K562 (cell line): ENCODE measurements at regions not wholly inside any gene's neighbourhood (a gene's known extent, or its start where the extent isn't known, plus 50 kb on each side); places are given as distances from the start of the nearest gene placed in this dataset.

Experiments used
- ATAC-seq: fragments of 200-7000 bp; cut with Tn5 transposase; 3 replicates; pipeline ENCODE4 v1.9.1; 2020; ENCODE audit warnings: moderate library complexity
- BruUV-seq: library from RNA; stranded (reverse); fragments of 400-500 nt; replicated peaks from 2 replicates; lab custom pipeline; 2021; lab: Mats Ljungman, UMichigan
- CTCF ChIA-PET: fragments of 300-600 bp; formaldehyde crosslinking; extraction: SDS; loops from one replicate; lab custom pipeline; 2021; ENCODE audit warnings: low intra/inter-chr PET ratio; lab: Yijun Ruan, JAX
- POLR2A ChIA-PET: fragments of 300-600, 350-650 bp; sonication (Branson Sonifier 250); formaldehyde crosslinking; extraction: SDS; loops from one replicate; lab custom pipeline; 2021; ENCODE audit warnings: antibody characterized with exemption, inconsistent platforms; lab: Yijun Ruan, JAX
- DNase-seq, 4 experiments: peaks; one replicate each; pipeline versions ENCODE4 v3.0.0 to v3.0.0-alpha.2; 2011 to 2018; ENCODE audit warnings: low spot score in 3 of 4, mixed read lengths in 3 of 4; ENCODE audit errors: extremely low read depth in 1 of 4
- FAIRE-seq: peaks from 2 replicates; lab custom pipeline; 2011; peaks lifted over from hg19 to GRCh38; lab: Jason Lieb, UNC
- H2AFZ ChIP-seq: 2 replicates; pipeline ENCODE4 v1.6.0; 2011; ENCODE audit warnings: low read depth, low read length, control low read depth, inconsistent platforms
- H3K27ac ChIP-seq: fragments of 200-600 bp; 3 replicates; pipeline ENCODE4 v1.8.0; 2011; ENCODE audit warnings: low read depth, mild to moderate bottlenecking, control low read depth, inconsistent platforms, low read length, moderate library complexity, mixed read lengths; ENCODE audit errors: extremely low read depth
- H3K27me3 ChIP-seq, 2 experiments: fragments of 300-600 bp in 1 of 2; 2 replicates in 1 of 2; 3 replicates in 1 of 2; pipeline versions ENCODE4 v1.6.0 to v1.8.0; 2011; ENCODE audit warnings: inconsistent platforms in 2 of 2, low read length in 2 of 2, mild to moderate bottlenecking in 1 of 2, mixed read lengths in 1 of 2, moderate library complexity in 1 of 2; ENCODE audit not compliant: control insufficient read depth in 2 of 2, insufficient read depth in 2 of 2
- H3K36me3 ChIP-seq: fragments of 300-600 bp; 3 replicates; pipeline ENCODE4 v1.8.0; 2011; ENCODE audit warnings: mild to moderate bottlenecking, low read length, inconsistent platforms; ENCODE audit not compliant: control insufficient read depth, insufficient read depth
- H3K4me1 ChIP-seq, 2 experiments: fragments of 200-600 bp in 1 of 2; replicated peaks in 1 of 2; 2 replicates in 1 of 2; 3 replicates in 1 of 2; pipeline versions ENCODE4 v1.5.1 to v1.8.0; 2011; ENCODE audit warnings: inconsistent platforms in 2 of 2, low read length in 2 of 2, mild to moderate bottlenecking in 1 of 2, mixed read lengths in 1 of 2, moderate library complexity in 1 of 2; ENCODE audit not compliant: control insufficient read depth in 2 of 2, insufficient read depth in 2 of 2
- H3K4me2 ChIP-seq: 2 replicates; pipeline ENCODE4 v1.6.1; 2011; ENCODE audit warnings: low read length, control low read depth, inconsistent platforms, mixed read lengths; ENCODE audit not compliant: insufficient read depth
- H3K4me3 ChIP-seq: fragments of 200-600 bp; sonication (generic), shearing (Covaris generic); 2 replicates; pipeline ENCODE4 v1.5.1; 2016; ENCODE audit warnings: control low read depth, inconsistent platforms
- H3K79me2 ChIP-seq: fragments of 200-600 bp; 3 replicates; pipeline ENCODE4 v1.8.0; 2011; ENCODE audit warnings: low read length, inconsistent platforms; ENCODE audit not compliant: control insufficient read depth, insufficient read depth
- H3K9ac ChIP-seq, 2 experiments: 2 replicates each; pipeline versions ENCODE4 v1.6.0 to v1.6.1; 2011; ENCODE audit warnings: low read depth in 2 of 2, low read length in 2 of 2, control low read depth in 1 of 2, inconsistent platforms in 1 of 2, mild to moderate bottlenecking in 1 of 2, mixed read lengths in 1 of 2; ENCODE audit not compliant: insufficient read depth in 1 of 2
- H3K9me1 ChIP-seq: one replicate; pipeline ENCODE4 v1.6.0; 2011; ENCODE audit warnings: inconsistent platforms, mild to moderate bottlenecking, low read length, moderate library complexity; ENCODE audit not compliant: control insufficient read depth, insufficient read depth
- H3K9me3 ChIP-seq: replicated peaks from 2 replicates; pipeline ENCODE4 v1.5.1; 2011; ENCODE audit warnings: low read depth, low read length, inconsistent platforms; ENCODE audit not compliant: control insufficient read depth, insufficient read depth
- H4K20me1 ChIP-seq: replicated peaks from 2 replicates; pipeline ENCODE4 v1.6.1; 2011; ENCODE audit warnings: low read length, inconsistent platforms, mixed read lengths; ENCODE audit not compliant: control insufficient read depth, insufficient read depth
- ADNP ChIP-seq: fragments of 200-800 bp; sonication (Bioruptor generic); IDR thresholded peaks from 2 replicates; pipeline ENCODE4 v1.6.1; 2016; ENCODE audit warnings: missing genetic modification characterization, missing compliant biosample characterization
- BACH1 ChIP-seq: fragments of 200-800 bp; sonication (Bioruptor generic); IDR thresholded peaks from 2 replicates; pipeline ENCODE4 v1.6.1; 2016; ENCODE audit warnings: missing genetic modification characterization, missing compliant biosample characterization
- BRF1 ChIP-seq: IDR thresholded peaks from 3 replicates; pipeline ENCODE4 v1.6.1; 2011; ENCODE audit warnings: borderline replicate concordance, mild to moderate bottlenecking; ENCODE audit not compliant: insufficient read length; ENCODE audit errors: extremely low read depth
- E2F1 ChIP-seq: sonication (generic); formaldehyde crosslinking; IDR thresholded peaks from 2 replicates; pipeline ENCODE4 v1.8.1; 2023; ENCODE audit warnings: mild to moderate bottlenecking, missing genetic modification reagents, moderate library complexity
- JUND ChIP-seq, 2 experiments: IDR thresholded peaks; 2 replicates in 1 of 2; 3 replicates in 1 of 2; pipeline ENCODE4 v1.6.1; 2011; ENCODE audit warnings: borderline replicate concordance in 2 of 2, low read depth in 2 of 2, low read length in 2 of 2, improper control_type of control experiment in 1 of 2, missing biosample characterization in 1 of 2, missing genetic modification characterization in 1 of 2, missing genetic modification reagents in 1 of 2
- LCOR ChIP-seq: sonication (generic); formaldehyde crosslinking; IDR thresholded peaks from 2 replicates; pipeline ENCODE4 v1.8.0; 2022; ENCODE audit warnings: mild to moderate bottlenecking, missing genetic modification reagents
- MAX ChIP-seq: sonication (generic); formaldehyde crosslinking; IDR thresholded peaks from 2 replicates; pipeline ENCODE4 v1.9.0; 2022; ENCODE audit warnings: mild to moderate bottlenecking, missing genetic modification reagents
- MCM2 ChIP-seq: fragments of 450-650 bp; IDR thresholded peaks from 2 replicates; pipeline ENCODE4 v1.6.1; 2017; ENCODE audit warnings: low read depth, mild to moderate bottlenecking
- MCM7 ChIP-seq, 2 experiments: fragments of 450-650 bp; IDR thresholded peaks; 2 replicates each; pipeline ENCODE4 v1.6.1; 2016 to 2018
- MTA1 ChIP-seq: fragments of 450-650 bp; IDR thresholded peaks from 2 replicates; pipeline ENCODE4 v1.6.1; 2017; ENCODE audit warnings: borderline replicate concordance
- MTA2 ChIP-seq: fragments of 450-650 bp; IDR thresholded peaks from 2 replicates; pipeline ENCODE4 v1.6.1; 2016; ENCODE audit warnings: low read depth
- NFE2L1 ChIP-seq: fragments of 450-650 bp; IDR thresholded peaks from 2 replicates; pipeline ENCODE4 v1.6.1; 2016; ENCODE audit warnings: missing genetic modification characterization, low read depth, mild to moderate bottlenecking, missing compliant biosample characterization, moderate library complexity, borderline replicate concordance
- POLR2G ChIP-seq: fragments of 200-400 bp; formaldehyde crosslinking; IDR thresholded peaks from 2 replicates; pipeline ENCODE4 v1.6.1; 2017; ENCODE audit warnings: low read depth, mild to moderate bottlenecking, antibody characterized with exemption, low read length, moderate library complexity
- PTBP1 ChIP-seq: fragments of 200-400 bp; formaldehyde crosslinking; IDR thresholded peaks from 2 replicates; pipeline ENCODE4 v1.6.1; 2017; ENCODE audit warnings: low read depth, low read length
- RCOR1 ChIP-seq, 2 experiments: IDR thresholded peaks; 2 replicates each; pipeline ENCODE4 v1.6.1; 2012; ENCODE audit warnings: low read depth in 2 of 2, low read length in 2 of 2, borderline replicate concordance in 1 of 2, improper control_type of control experiment in 1 of 2
- SNIP1 ChIP-seq: fragments of 450-650 bp; IDR thresholded peaks from 2 replicates; pipeline ENCODE4 v1.7.1; 2017; ENCODE audit warnings: low read depth, mild to moderate bottlenecking
- SRSF9 ChIP-seq: fragments of 200-400 bp; formaldehyde crosslinking; IDR thresholded peaks from 2 replicates; pipeline ENCODE4 v1.6.1; 2017; ENCODE audit warnings: low read depth, low read length, borderline replicate concordance
- TBP ChIP-seq: optimal IDR thresholded peaks from 2 replicates; pipeline ENCODE3; 2011; ENCODE audit warnings: low read depth, low read length, improper control_type of control experiment
- ZNF24 ChIP-seq: fragments of 450-650 bp; IDR thresholded peaks from 2 replicates; pipeline ENCODE4 v1.6.1; 2016
- ZNF780A ChIP-seq: fragments of 250-450 bp; sonication (Bioruptor Pico); IDR thresholded peaks from 2 replicates; pipeline ENCODE4 v1.5.0; 2021; ENCODE audit warnings: mild to moderate bottlenecking
- WGBS: fragments of 100-300 bp; shearing (Covaris generic); methylation state at CpG from one replicate; pipeline ENCODE4 v1.1.6; 2016; ENCODE audit warnings: low coverage, mixed read lengths; ENCODE audit not compliant: insufficient coverage; ENCODE audit errors: missing lambda C conversion rate; 5-methylcytosine and 5-hydroxymethylcytosine counted together
- in situ Hi-C: fragments of 300-500 bp; cut with MboI; formaldehyde crosslinking; loops from 4 replicates; pipeline ENCODE4 v1.15.0; 2018; ENCODE audit warnings: inconsistent platforms, mixed read lengths
- intact Hi-C: fragments of 100-400 bp; cut with micrococcal nuclease; formaldehyde crosslinking; loops from 2 replicates; pipeline ENCODE4 v1.14.2; 2022

GRCh38 chr6:148244217-148244935 is 98.3 kb upstream of the SASH1 start (continued):
- TF ChIP-seq E2F1 (CRISPR knock-in tag): no peak
- no peak for TF ChIP-seq RCOR1 (IDR thresholded peaks at IDR 0.05; ENCODE audit: borderline replicate concordance in 1 of 2, low read depth in 2 of 2, low read length in 2 of 2)

GRCh38 chr6:148247386-148248063 is 95.1 kb upstream of the SASH1 start:
- no peak for DNase-seq
- Histone ChIP-seq H3K4me3 (no peak overlapping the region), H3K27ac (no peak overlapping the region), H3K9me3 (no peaks in the 10 kb centered on the region), H3K4me2 (no peak overlapping the region), H3K4me1 (no peaks in the 10 kb centered on the region), H3K79me2 (no peaks in the 10 kb centered on the region), H2AFZ (no peak overlapping the region), H3K9me1 (no peaks in the 10 kb centered on the region), H3K27me3 (peaks cover under 1 to 13% of the 10 kb centered on the region in 2 experiments; a peak in 4 of 5 replicates), H4K20me1 (no peaks in the 10 kb centered on the region), H3K36me3 (no peaks in the 10 kb centered on the region), H3K9ac (no peak overlapping the region)
- 4% methylated on average over 6 of the region's 6 CpGs for WGBS
- intact Hi-C loops (no loop called here), in situ Hi-C loops (no loop called here)
- ChIA-PET CTCF (no interaction called here), POLR2A (interaction anchor here (0.6 to 1.2 kb wide), 4 partner anchors 25 to 246 kb away, joined by 3 to 6 read pairs (median 4); no protein-coding TSS in a partner anchor)
- ATAC-seq: no peak
- no peak for FAIRE-seq
- no TSS peak for BruUV-seq
- TF ChIP-seq SNIP1: no peak
- no peak for TF ChIP-seq MCM2
- no peak for TF ChIP-seq ZNF24
- no peak for TF ChIP-seq ADNP
- no peak for TF ChIP-seq NFE2L1 (tag)
- no peak for TF ChIP-seq JUND (IDR thresholded peaks at IDR 0.05; ENCODE audit: borderline replicate concordance, low read depth, low read length)
- TF ChIP-seq JUND (tag; IDR thresholded peaks at IDR 0.05; ENCODE audit: borderline replicate concordance, low read depth, low read length): no peak
- no peak for TF ChIP-seq PTBP1
- TF ChIP-seq TBP: no peak
- no peak for TF ChIP-seq BRF1
- no peak for TF ChIP-seq MTA1
- TF ChIP-seq BACH1 (tag): no peak
- TF ChIP-seq MTA2: no peak
- no peak for TF ChIP-seq MAX (CRISPR knock-in tag)
- TF ChIP-seq MCM7 (IDR thresholded peaks at IDR 0.05): no peak
- no peak for TF ChIP-seq ZNF780A (CRISPR knock-in tag)
- no peak for TF ChIP-seq POLR2G
- TF ChIP-seq LCOR: no peak
- no peak for TF ChIP-seq SRSF9
